ENCODE measurements at regions not wholly inside any gene's neighbourhood (a gene's known extent, or its start where the extent isn't known, plus 50 kb on each side); places are given as distances from the start of the nearest gene placed in this dataset.
"Not testable (repeated sequence)": the region's sequence is repeated elsewhere in the genome, so short reads cannot be mapped to it uniquely, and the experiment has no call there.

GRCh38 chr19:28063702-28064101 is 1149.2 kb downstream of the UQCRFS1 start:
- Histone ChIP-seq H3K9me3 (ENCODE audit: insufficient read depth, low read length) (no peaks in the 10 kb centered on the region), H3K27me3 (ENCODE audit: insufficient read depth, insufficient read length) (no peaks in the 10 kb centered on the region), H3K9ac (ENCODE audit: insufficient read length, low read depth) (no peak overlapping the region), H3K36me3 (ENCODE audit: insufficient read depth, insufficient read length, low read length) (no peaks in the 10 kb centered on the region), H3K4me1 (ENCODE audit: insufficient read depth, insufficient read length) (no peaks in the 10 kb centered on the region), H3K4me3 (ENCODE audit: insufficient read length, low read depth) (no peak overlapping the region)
- TF ChIP-seq YY1 (IDR thresholded peaks at IDR 0.05; ENCODE audit: insufficient read depth, insufficient read length) (no peak), SUZ12 (IDR thresholded peaks at IDR 0.05; ENCODE audit: extremely low read depth, insufficient read depth, insufficient read length) (no peak), ZNF274 (IDR thresholded peaks at IDR 0.05; ENCODE audit: low read depth, low read length) (no peak)
- DNase-seq (ENCODE audit: low read depth, low spot score), result no peak

GRCh38 chr19:28061111-28061510 is 1151.8 kb downstream of the UQCRFS1 start:
- no peaks in the 10 kb centered on the region for H3K36me3 ChIP-seq (ENCODE audit: insufficient read depth, insufficient read length, low read length)
- no peak overlapping the region for H3K4me3 ChIP-seq (ENCODE audit: insufficient read length, low read depth)
- DNase-seq (ENCODE audit: low read depth, low spot score), result no peak
- no peaks in the 10 kb centered on the region for H3K9me3 ChIP-seq (ENCODE audit: insufficient read depth, low read length)
- TF ChIP-seq SUZ12 (IDR thresholded peaks at IDR 0.05; ENCODE audit: extremely low read depth, insufficient read depth, insufficient read length) (no peak), YY1 (IDR thresholded peaks at IDR 0.05; ENCODE audit: insufficient read depth, insufficient read length) (no peak), ZNF274 (IDR thresholded peaks at IDR 0.05; ENCODE audit: low read depth, low read length) (no peak)
- H3K27me3 ChIP-seq (ENCODE audit: insufficient read depth, insufficient read length), result no peaks in the 10 kb centered on the region
- no peaks in the 10 kb centered on the region for H3K4me1 ChIP-seq (ENCODE audit: insufficient read depth, insufficient read length)
- H3K9ac ChIP-seq (ENCODE audit: insufficient read length, low read depth), result no peak overlapping the region

GRCh38 chr19:28057026-28057425 is 1155.9 kb downstream of the UQCRFS1 start:
- H3K27me3 ChIP-seq (ENCODE audit: insufficient read depth, insufficient read length); H3K9me3 ChIP-seq (ENCODE audit: insufficient read depth, low read length); H3K9ac ChIP-seq (ENCODE audit: insufficient read length, low read depth); H3K4me3 ChIP-seq (ENCODE audit: insufficient read length, low read depth); DNase-seq (ENCODE audit: low read depth, low spot score); H3K4me1 ChIP-seq (ENCODE audit: insufficient read depth, insufficient read length); H3K36me3 ChIP-seq (ENCODE audit: insufficient read depth, insufficient read length, low read length): not testable (repeated sequence)

- peak; percentile 30 for DNase-seq (ENCODE audit: low read depth, low spot score)
- Histone ChIP-seq H3K36me3 (ENCODE audit: insufficient read depth, insufficient read length, low read length) (no peaks in the 10 kb centered on the region), H3K4me3 (ENCODE audit: insufficient read length, low read depth) (no peak overlapping the region), H3K27me3 (ENCODE audit: insufficient read depth, insufficient read length) (no peaks in the 10 kb centered on the region), H3K4me1 (ENCODE audit: insufficient read depth, insufficient read length) (no peaks in the 10 kb centered on the region), H3K9ac (ENCODE audit: insufficient read length, low read depth) (no peak overlapping the region), H3K9me3 (ENCODE audit: insufficient read depth, low read length) (no peaks in the 10 kb centered on the region; the same call in 1 of the 2 replicates)
- TF ChIP-seq YY1 (IDR thresholded peaks at IDR 0.05; ENCODE audit: insufficient read depth, insufficient read length) (no peak), ZNF274 (IDR thresholded peaks at IDR 0.05; ENCODE audit: low read depth, low read length) (no peak), SUZ12 (IDR thresholded peaks at IDR 0.05; ENCODE audit: extremely low read depth, insufficient read depth, insufficient read length) (no peak)
Measured at GRCh38 chr19:28051047-28051446, 1161.9 kb downstream of the UQCRFS1 start.

GRCh38 chr19:28049875-28050274 is 1163.1 kb downstream of the UQCRFS1 start:
- Histone ChIP-seq H3K9me3 (ENCODE audit: insufficient read depth, low read length) (no peaks in the 10 kb centered on the region; the same call in 1 of the 2 replicates), H3K36me3 (ENCODE audit: insufficient read depth, insufficient read length, low read length) (no peaks in the 10 kb centered on the region), H3K9ac (ENCODE audit: insufficient read length, low read depth) (no peak overlapping the region), H3K4me3 (ENCODE audit: insufficient read length, low read depth) (no peak overlapping the region), H3K4me1 (ENCODE audit: insufficient read depth, insufficient read length) (no peaks in the 10 kb centered on the region), H3K27me3 (ENCODE audit: insufficient read depth, insufficient read length) (no peaks in the 10 kb centered on the region)
- no peak for DNase-seq (ENCODE audit: low read depth, low spot score)
- TF ChIP-seq ZNF274 (IDR thresholded peaks at IDR 0.05; ENCODE audit: low read depth, low read length) (no peak), YY1 (IDR thresholded peaks at IDR 0.05; ENCODE audit: insufficient read depth, insufficient read length) (no peak), SUZ12 (IDR thresholded peaks at IDR 0.05; ENCODE audit: extremely low read depth, insufficient read depth, insufficient read length) (no peak)

- H3K9ac ChIP-seq (ENCODE audit: insufficient read length, low read depth), result no peak overlapping the region
- H3K9me3 ChIP-seq (ENCODE audit: insufficient read depth, low read length), result no peaks in the 10 kb centered on the region; the same call in 1 of the 2 replicates
- no peak for DNase-seq (ENCODE audit: low read depth, low spot score)
- H3K4me3 ChIP-seq (ENCODE audit: insufficient read length, low read depth), result no peak overlapping the region
- H3K4me1 ChIP-seq (ENCODE audit: insufficient read depth, insufficient read length), result no peaks in the 10 kb centered on the region
- no peak for TF ChIP-seq YY1 (IDR thresholded peaks at IDR 0.05; ENCODE audit: insufficient read depth, insufficient read length)
- no peak for TF ChIP-seq ZNF274 (IDR thresholded peaks at IDR 0.05; ENCODE audit: low read depth, low read length)
- no peaks in the 10 kb centered on the region for H3K27me3 ChIP-seq (ENCODE audit: insufficient read depth, insufficient read length)
- H3K36me3 ChIP-seq (ENCODE audit: insufficient read depth, insufficient read length, low read length), result no peaks in the 10 kb centered on the region
Measured at GRCh38 chr19:28046932-28047331, 1166.0 kb downstream of the UQCRFS1 start.

- H3K4me1 ChIP-seq (ENCODE audit: insufficient read depth, insufficient read length), result no peaks in the 10 kb centered on the region
- H3K36me3 ChIP-seq (ENCODE audit: insufficient read depth, insufficient read length, low read length), result no peaks in the 10 kb centered on the region
- no peaks in the 10 kb centered on the region for H3K27me3 ChIP-seq (ENCODE audit: insufficient read depth, insufficient read length)
- no peak overlapping the region for H3K4me3 ChIP-seq (ENCODE audit: insufficient read length, low read depth)
- DNase-seq (ENCODE audit: low read depth, low spot score), result no peak
- no peak overlapping the region for H3K9ac ChIP-seq (ENCODE audit: insufficient read length, low read depth)
- TF ChIP-seq YY1 (IDR thresholded peaks at IDR 0.05; ENCODE audit: insufficient read depth, insufficient read length) (no peak), SUZ12 (IDR thresholded peaks at IDR 0.05; ENCODE audit: extremely low read depth, insufficient read depth, insufficient read length) (no peak), ZNF274 (IDR thresholded peaks at IDR 0.05; ENCODE audit: low read depth, low read length) (no peak)
- no peaks in the 10 kb centered on the region; the same call in 1 of the 2 replicates for H3K9me3 ChIP-seq (ENCODE audit: insufficient read depth, low read length)
Measured at GRCh38 chr19:28045621-28046020, 1167.3 kb downstream of the UQCRFS1 start.

GRCh38 chr19:28044477-28044876 is 1168.5 kb downstream of the UQCRFS1 start:
- no peaks in the 10 kb centered on the region for H3K4me1 ChIP-seq (ENCODE audit: insufficient read depth, insufficient read length)
- no peaks in the 10 kb centered on the region; the same call in 1 of the 2 replicates for H3K9me3 ChIP-seq (ENCODE audit: insufficient read depth, low read length)
- H3K27me3 ChIP-seq (ENCODE audit: insufficient read depth, insufficient read length), result no peaks in the 10 kb centered on the region
- TF ChIP-seq ZNF274 (IDR thresholded peaks at IDR 0.05; ENCODE audit: low read depth, low read length), result no peak
- TF ChIP-seq SUZ12 (IDR thresholded peaks at IDR 0.05; ENCODE audit: extremely low read depth, insufficient read depth, insufficient read length), result no peak
- TF ChIP-seq YY1 (IDR thresholded peaks at IDR 0.05; ENCODE audit: insufficient read depth, insufficient read length), result no peak
- no peak overlapping the region for H3K9ac ChIP-seq (ENCODE audit: insufficient read length, low read depth)
- DNase-seq (ENCODE audit: low read depth, low spot score), result no peak
- no peak overlapping the region for H3K4me3 ChIP-seq (ENCODE audit: insufficient read length, low read depth)
- no peaks in the 10 kb centered on the region for H3K36me3 ChIP-seq (ENCODE audit: insufficient read depth, insufficient read length, low read length)

Measured in NT2/D1 (cell line).